ENCODE measurements at regions not wholly inside any gene's neighbourhood (a gene's known extent, or its start where the extent isn't known, plus 50 kb on each side); places are given as distances from the start of the nearest gene placed in this dataset.
A peak's percentile ranks its signal among the peaks of the same experiment; 100 is the strongest.
"Not testable (repeated sequence)": the region's sequence is repeated elsewhere in the genome, so short reads cannot be mapped to it uniquely, and the experiment has no call there.

DNA sequence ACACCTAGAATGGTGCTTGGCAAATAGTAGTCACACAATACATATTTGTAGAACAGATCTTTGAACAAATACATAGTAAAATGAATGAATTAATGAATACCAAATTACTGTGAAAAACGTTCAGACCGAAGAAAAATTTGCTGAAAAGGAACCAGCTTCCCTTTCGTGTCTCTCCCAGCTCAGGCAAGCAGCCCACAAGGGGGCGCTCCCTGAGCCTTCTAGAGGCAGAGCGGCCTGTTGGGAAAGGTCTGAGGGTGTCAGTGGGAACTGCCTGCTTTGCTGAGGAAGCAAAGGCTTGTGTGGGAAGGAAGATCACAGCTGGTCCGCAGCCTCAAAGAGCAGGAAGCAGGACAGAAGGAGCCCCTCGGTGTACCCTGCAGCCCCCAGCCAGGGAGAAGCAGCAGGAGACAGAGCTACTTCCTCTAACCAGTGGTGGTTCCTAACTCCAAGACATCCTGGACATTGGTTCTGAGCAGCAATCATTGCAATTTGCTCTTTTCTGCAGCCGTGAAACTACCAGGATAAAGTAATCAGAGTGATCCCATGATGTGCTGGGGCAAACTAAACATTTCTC is 231.1 kb downstream of the ANKRD30B start:
- Histone ChIP-seq H3K36me3 (no peaks in the 10 kb centered on the region), H3K27ac (no peak overlapping the region), H3K4me3 (ENCODE audit: low read depth, low read length) (no peak overlapping the region), H3K9me3 (ENCODE audit: severe bottlenecking) (no peaks in the 10 kb centered on the region), H3K27me3 (ENCODE audit: insufficient read depth, low read depth, severe bottlenecking) (peaks cover 10% of the 10 kb centered on the region)
- peak; percentile 73 for TF ChIP-seq CTCF (IDR thresholded peaks at IDR 0.05; ENCODE audit: low read depth, low read length)
- peak; percentile 47 for DNase-seq

GRCh38 chr18:14979875-14980274 is 231.9 kb downstream of the ANKRD30B start:
- H3K27me3 ChIP-seq (ENCODE audit: insufficient read depth, low read depth, severe bottlenecking), result peaks cover 10% of the 10 kb centered on the region
- H3K36me3 ChIP-seq, result no peaks in the 10 kb centered on the region
- no peak overlapping the region for H3K4me3 ChIP-seq (ENCODE audit: low read depth, low read length)
- no peak for DNase-seq
- no peak overlapping the region for H3K27ac ChIP-seq
- H3K9me3 ChIP-seq (ENCODE audit: severe bottlenecking), result no peaks in the 10 kb centered on the region
- no peak for TF ChIP-seq CTCF (IDR thresholded peaks at IDR 0.05; ENCODE audit: low read depth, low read length)

DNA sequence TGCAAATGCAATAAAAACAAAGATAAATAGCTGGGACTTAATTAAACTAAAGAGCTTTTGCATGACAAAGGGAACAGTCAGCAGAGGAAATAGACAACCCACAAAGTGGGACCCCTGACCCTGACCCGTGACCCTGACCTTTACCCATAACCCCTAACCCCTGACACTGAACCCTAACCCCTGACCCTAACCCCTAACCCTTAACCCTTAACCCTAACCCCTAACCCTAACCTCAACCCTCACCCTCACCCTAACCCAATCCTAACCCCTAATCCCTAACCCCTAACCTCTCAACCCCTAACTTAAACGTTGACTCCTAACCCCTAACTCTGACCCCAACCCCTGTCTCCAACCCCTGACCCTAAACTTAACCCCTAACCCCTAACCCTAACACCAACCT is 236.6 kb downstream of the ANKRD30B start:
- not testable (repeated sequence) for H3K36me3 ChIP-seq; H3K27me3 ChIP-seq (ENCODE audit: insufficient read depth, low read depth, severe bottlenecking); H3K9me3 ChIP-seq (ENCODE audit: severe bottlenecking); H3K27ac ChIP-seq; DNase-seq; H3K4me3 ChIP-seq (ENCODE audit: low read depth, low read length)

- DNase-seq; H3K9me3 ChIP-seq (ENCODE audit: severe bottlenecking); H3K4me3 ChIP-seq (ENCODE audit: low read depth, low read length); H3K36me3 ChIP-seq; H3K27me3 ChIP-seq (ENCODE audit: insufficient read depth, low read depth, severe bottlenecking); H3K27ac ChIP-seq: not testable (repeated sequence)
Observed at GRCh38 chr18:14985291-14986013, 237.5 kb downstream of the ANKRD30B start.

GRCh38 chr18:14987377-14987776 is 239.4 kb downstream of the ANKRD30B start:
- H3K9me3 ChIP-seq (ENCODE audit: severe bottlenecking); H3K27ac ChIP-seq; DNase-seq; H3K27me3 ChIP-seq (ENCODE audit: insufficient read depth, low read depth, severe bottlenecking); H3K36me3 ChIP-seq; H3K4me3 ChIP-seq (ENCODE audit: low read depth, low read length): not testable (repeated sequence)

- not testable (repeated sequence) for DNase-seq; H3K9me3 ChIP-seq (ENCODE audit: severe bottlenecking); H3K4me3 ChIP-seq (ENCODE audit: low read depth, low read length)
Observed at GRCh38 chr18:14987960-14988710, 240.2 kb downstream of the ANKRD30B start.

DNA sequence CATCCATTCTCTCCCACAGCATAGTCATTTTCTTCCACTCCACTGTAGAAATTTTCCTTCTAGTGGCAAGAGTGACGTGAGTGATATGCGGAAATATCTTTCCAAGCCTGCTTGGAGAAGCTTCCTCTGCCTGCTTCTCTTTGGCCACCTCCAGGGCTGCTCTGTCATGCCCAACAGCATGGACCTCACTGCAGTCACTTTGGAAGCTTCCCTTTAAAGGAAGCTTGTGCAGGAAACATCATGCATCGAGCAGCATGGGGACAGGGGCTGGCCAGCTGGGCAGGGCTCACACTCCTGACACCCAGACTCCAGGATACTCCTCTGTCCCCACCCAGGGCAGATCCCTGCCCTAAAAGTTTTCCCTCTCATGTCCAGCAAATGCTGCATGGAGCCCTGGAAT is 241.6 kb downstream of the ANKRD30B start:
- not testable (repeated sequence) for H3K36me3 ChIP-seq; H3K9me3 ChIP-seq (ENCODE audit: severe bottlenecking); DNase-seq; H3K4me3 ChIP-seq (ENCODE audit: low read depth, low read length); H3K27me3 ChIP-seq (ENCODE audit: insufficient read depth, low read depth, severe bottlenecking); H3K27ac ChIP-seq

More at GRCh38 chr18:14987960-14988710, 240.2 kb downstream of the ANKRD30B start:
- H3K27me3 ChIP-seq (ENCODE audit: insufficient read depth, low read depth, severe bottlenecking); H3K36me3 ChIP-seq; H3K27ac ChIP-seq: not testable (repeated sequence)

- H3K9me3 ChIP-seq (ENCODE audit: severe bottlenecking); H3K27me3 ChIP-seq (ENCODE audit: insufficient read depth, low read depth, severe bottlenecking): not testable (repeated sequence)
Observed at GRCh38 chr18:14991934-14992445, 244.0 kb downstream of the ANKRD30B start.

GRCh38 chr18:14992758-14993157 is 244.8 kb downstream of the ANKRD30B start:
- H3K36me3 ChIP-seq; H3K4me3 ChIP-seq (ENCODE audit: low read depth, low read length); H3K27me3 ChIP-seq (ENCODE audit: insufficient read depth, low read depth, severe bottlenecking); DNase-seq; H3K9me3 ChIP-seq (ENCODE audit: severe bottlenecking); H3K27ac ChIP-seq: not testable (repeated sequence)

More at GRCh38 chr18:14991934-14992445, 244.0 kb downstream of the ANKRD30B start:
- H3K27ac ChIP-seq; DNase-seq; H3K36me3 ChIP-seq; H3K4me3 ChIP-seq (ENCODE audit: low read depth, low read length): not testable (repeated sequence)
- TF ChIP-seq CTCF (IDR thresholded peaks at IDR 0.05; ENCODE audit: low read depth, low read length), result 0 out of 2 replicates have a peak, but pooled peaks have one; percentile 27

GRCh38 chr18:14995023-14995422 is 247.1 kb downstream of the ANKRD30B start:
- H3K9me3 ChIP-seq (ENCODE audit: severe bottlenecking); H3K27ac ChIP-seq; DNase-seq; H3K36me3 ChIP-seq; H3K4me3 ChIP-seq (ENCODE audit: low read depth, low read length); H3K27me3 ChIP-seq (ENCODE audit: insufficient read depth, low read depth, severe bottlenecking): not testable (repeated sequence)
